SJCRH30 (cell line): ENCODE measurements at regions not wholly inside any gene's neighbourhood (a gene's known extent, or its start where the extent isn't known, plus 50 kb on each side); places are given as distances from the start of the nearest gene placed in this dataset.

Source experiments
- DNase-seq, 2 experiments: peaks; one replicate each; pipeline ENCODE4 v3.0.0-alpha.2; 2015 to 2020
- H3K27ac ChIP-seq: fragments of 250-450 bp; sonication (Bioruptor Pico); 2 replicates; pipeline ENCODE4 v1.5.1; 2020; ENCODE audit warnings: mild to moderate bottlenecking, moderate library complexity
- H3K27me3 ChIP-seq: fragments of 250-450 bp; sonication (Bioruptor Pico); 2 replicates; pipeline ENCODE4 v1.5.1; 2020; ENCODE audit warnings: mild to moderate bottlenecking, moderate library complexity
- H3K36me3 ChIP-seq: fragments of 250-450 bp; sonication (Bioruptor Pico); 2 replicates; pipeline ENCODE4 v1.5.1; 2020; ENCODE audit warnings: mild to moderate bottlenecking, moderate library complexity
- H3K4me1 ChIP-seq: fragments of 250-450 bp; sonication (Bioruptor Pico); 2 replicates; pipeline ENCODE4 v1.5.1; 2020; ENCODE audit warnings: mild to moderate bottlenecking, moderate library complexity
- H3K4me3 ChIP-seq: fragments of 250-450 bp; sonication (Bioruptor Pico); 2 replicates; pipeline ENCODE4 v1.5.1; 2020; ENCODE audit warnings: mild to moderate bottlenecking, moderate library complexity
- H3K9me3 ChIP-seq: fragments of 250-450 bp; sonication (Bioruptor Pico); replicated peaks from 2 replicates; pipeline ENCODE4 v1.5.1; 2020; ENCODE audit warnings: mild to moderate bottlenecking, moderate library complexity

DNA sequence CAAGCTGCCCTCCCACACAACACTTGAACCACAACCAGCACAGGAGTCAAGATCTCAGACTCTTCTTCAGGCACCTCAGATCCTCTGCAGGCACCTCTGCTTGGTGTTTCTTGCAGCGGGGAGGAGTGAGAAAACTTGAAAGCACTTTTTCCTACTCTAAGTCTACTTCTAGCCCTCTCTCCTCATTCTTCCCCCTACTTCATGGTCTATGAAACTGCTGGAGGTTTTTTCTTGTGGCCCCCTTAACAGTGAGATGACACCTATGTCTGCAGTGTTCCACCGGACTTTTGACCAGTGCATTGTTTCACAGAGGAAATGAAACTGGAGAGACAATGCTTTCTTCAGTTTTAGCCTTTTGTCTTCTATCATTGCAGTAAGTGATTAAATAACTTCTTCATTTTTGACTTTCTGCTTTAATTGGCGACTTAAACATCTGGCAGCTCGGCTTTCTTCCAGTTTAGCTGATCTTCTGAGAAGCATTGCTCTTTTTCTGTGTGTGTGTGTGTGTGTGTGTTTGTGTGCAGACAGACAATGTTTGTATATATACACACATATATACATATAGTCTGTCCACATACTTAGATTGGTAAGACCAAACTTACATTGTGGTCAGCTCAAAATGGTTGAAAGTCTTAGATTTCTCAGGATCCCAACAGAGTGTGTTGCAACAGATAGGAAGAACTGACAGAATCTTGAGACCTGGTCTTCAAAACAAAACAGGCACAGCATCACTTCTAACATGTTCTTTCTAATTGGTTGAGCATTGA is 1474.0 kb upstream of the TMEFF2 start:
- no peaks in the 10 kb centered on the region for H3K4me1 ChIP-seq
- no peak for DNase-seq
- no peaks in the 10 kb centered on the region for H3K36me3 ChIP-seq
- H3K27me3 ChIP-seq, result peaks cover 6% of the 10 kb centered on the region
- no peaks in the 10 kb centered on the region for H3K9me3 ChIP-seq
- no peak overlapping the region for H3K27ac ChIP-seq
- no peak overlapping the region for H3K4me3 ChIP-seq

GRCh38 chr2:193627927-193628272 is 1433.2 kb upstream of the TMEFF2 start:
- Histone ChIP-seq H3K36me3 (no peaks in the 10 kb centered on the region), H3K4me1 (no peaks in the 10 kb centered on the region), H3K4me3 (no peak overlapping the region), H3K27me3 (peaks cover 3% of the 10 kb centered on the region; the same call in 1 of the 2 replicates), H3K27ac (no peak overlapping the region), H3K9me3 (no peaks in the 10 kb centered on the region)
- no peak for DNase-seq

- no peaks in the 10 kb centered on the region for H3K4me1 ChIP-seq
- no peak overlapping the region for H3K27ac ChIP-seq
- no peak overlapping the region for H3K4me3 ChIP-seq
- DNase-seq, result no peak
- no peaks in the 10 kb centered on the region for H3K36me3 ChIP-seq
- no peaks in the 10 kb centered on the region for H3K9me3 ChIP-seq
- peaks cover 3% of the 10 kb centered on the region; the same call in 1 of the 2 replicates for H3K27me3 ChIP-seq
Measured at GRCh38 chr2:193627187-193627926, 1432.6 kb upstream of the TMEFF2 start.

- H3K4me3 ChIP-seq, result no peak overlapping the region
- no peaks in the 10 kb centered on the region for H3K4me1 ChIP-seq
- no peaks in the 10 kb centered on the region for H3K27me3 ChIP-seq
- no peak for DNase-seq
- H3K27ac ChIP-seq, result no peak overlapping the region
- H3K36me3 ChIP-seq, result no peaks in the 10 kb centered on the region
- H3K9me3 ChIP-seq, result no peaks in the 10 kb centered on the region
Measured at GRCh38 chr2:193608451-193608850, 1413.7 kb upstream of the TMEFF2 start.

DNA sequence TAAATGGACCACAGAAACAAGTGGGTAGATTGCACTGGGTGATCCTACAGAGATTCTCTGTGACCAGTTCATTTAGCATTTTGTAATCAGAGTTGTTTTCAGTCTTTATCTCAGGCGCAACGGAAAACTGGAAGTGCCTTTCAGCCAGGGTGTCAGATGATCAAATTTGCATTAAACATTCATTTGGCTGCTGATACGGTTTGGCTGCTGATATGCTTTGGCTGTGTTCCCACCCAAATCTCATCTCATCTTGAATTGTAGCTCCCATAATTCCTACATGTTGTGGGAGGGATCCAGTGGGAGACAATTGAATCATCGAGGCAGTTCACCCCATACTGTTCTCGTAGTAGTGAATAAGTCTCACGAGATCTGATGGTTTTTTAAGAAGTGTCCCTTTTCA is 1396.1 kb upstream of the TMEFF2 start:
- Histone ChIP-seq H3K36me3 (no peaks in the 10 kb centered on the region), H3K9me3 (no peaks in the 10 kb centered on the region), H3K4me3 (no peak overlapping the region), H3K27ac (no peak overlapping the region), H3K4me1 (no peaks in the 10 kb centered on the region), H3K27me3 (no peaks in the 10 kb centered on the region)
- DNase-seq, result no peak

DNA sequence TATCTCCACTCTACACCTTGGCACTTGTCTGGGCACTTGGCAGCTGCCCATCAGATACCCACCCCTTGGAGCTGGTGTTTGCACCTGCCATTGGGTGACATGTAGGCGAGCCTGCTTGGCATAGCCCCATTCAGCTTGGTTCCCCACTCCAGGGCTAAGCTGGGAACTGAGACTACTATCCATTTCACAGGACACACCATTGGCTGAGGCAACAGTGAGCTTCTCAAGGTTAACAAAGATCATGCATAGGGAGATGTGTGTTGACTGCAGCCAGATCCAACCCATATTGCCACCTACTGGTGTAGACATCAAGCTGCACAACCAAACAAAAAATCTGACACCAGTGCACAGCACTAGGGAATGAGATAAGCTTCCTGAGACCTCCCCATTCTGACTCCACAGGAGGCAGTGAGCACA is 1389.8 kb upstream of the TMEFF2 start:
- DNase-seq, result peak; percentile 53 to 73
- no peaks in the 10 kb centered on the region for H3K9me3 ChIP-seq
- no peaks in the 10 kb centered on the region for H3K27me3 ChIP-seq
- H3K4me3 ChIP-seq, result no peak overlapping the region
- no peak overlapping the region for H3K27ac ChIP-seq
- H3K4me1 ChIP-seq, result no peaks in the 10 kb centered on the region
- no peaks in the 10 kb centered on the region for H3K36me3 ChIP-seq

- H3K27ac ChIP-seq, result no peak overlapping the region
- peak; percentile 33 to 72 for DNase-seq
- no peaks in the 10 kb centered on the region for H3K27me3 ChIP-seq
- H3K9me3 ChIP-seq, result no peaks in the 10 kb centered on the region
- no peaks in the 10 kb centered on the region for H3K36me3 ChIP-seq
- H3K4me3 ChIP-seq, result no peak overlapping the region
- no peaks in the 10 kb centered on the region for H3K4me1 ChIP-seq
Measured at GRCh38 chr2:193583638-193584400, 1389.1 kb upstream of the TMEFF2 start.

- H3K4me3 ChIP-seq, result no peak overlapping the region
- no peaks in the 10 kb centered on the region for H3K4me1 ChIP-seq
- H3K9me3 ChIP-seq, result no peaks in the 10 kb centered on the region
- no peaks in the 10 kb centered on the region for H3K36me3 ChIP-seq
- no peaks in the 10 kb centered on the region for H3K27me3 ChIP-seq
- no peak overlapping the region for H3K27ac ChIP-seq
- no peak for DNase-seq
Measured at GRCh38 chr2:193581807-193582206, 1387.1 kb upstream of the TMEFF2 start.

GRCh38 chr2:193580176-193580950 is 1385.6 kb upstream of the TMEFF2 start:
- H3K36me3 ChIP-seq, result no peaks in the 10 kb centered on the region
- no peak for DNase-seq
- H3K9me3 ChIP-seq, result no peaks in the 10 kb centered on the region
- H3K27ac ChIP-seq, result no peak overlapping the region
- no peaks in the 10 kb centered on the region for H3K4me1 ChIP-seq
- no peaks in the 10 kb centered on the region for H3K27me3 ChIP-seq
- H3K4me3 ChIP-seq, result no peak overlapping the region

DNA sequence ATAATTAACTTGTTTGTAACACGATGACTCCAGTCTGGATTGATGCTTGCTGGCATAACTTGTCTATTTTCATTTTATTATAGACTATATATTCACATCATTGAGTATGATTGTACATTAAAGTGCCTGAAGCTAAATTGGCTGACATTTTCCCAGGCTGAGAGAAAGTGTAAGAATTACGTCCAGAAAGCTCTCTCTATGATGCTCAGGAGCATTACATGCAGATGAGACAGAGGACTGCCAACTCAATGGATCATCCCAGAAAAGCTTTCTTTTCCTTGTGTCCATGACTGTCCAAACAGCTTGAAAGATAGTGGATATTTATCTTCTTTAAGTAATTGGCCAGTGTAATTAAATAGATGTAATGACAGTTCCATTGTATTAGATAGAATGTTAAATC is 1372.2 kb upstream of the TMEFF2 start:
- no peaks in the 10 kb centered on the region for H3K27me3 ChIP-seq
- no peaks in the 10 kb centered on the region for H3K36me3 ChIP-seq
- no peak for DNase-seq
- H3K27ac ChIP-seq, result no peak overlapping the region
- no peaks in the 10 kb centered on the region for H3K4me1 ChIP-seq
- no peak overlapping the region for H3K4me3 ChIP-seq
- H3K9me3 ChIP-seq, result no peaks in the 10 kb centered on the region

DNA sequence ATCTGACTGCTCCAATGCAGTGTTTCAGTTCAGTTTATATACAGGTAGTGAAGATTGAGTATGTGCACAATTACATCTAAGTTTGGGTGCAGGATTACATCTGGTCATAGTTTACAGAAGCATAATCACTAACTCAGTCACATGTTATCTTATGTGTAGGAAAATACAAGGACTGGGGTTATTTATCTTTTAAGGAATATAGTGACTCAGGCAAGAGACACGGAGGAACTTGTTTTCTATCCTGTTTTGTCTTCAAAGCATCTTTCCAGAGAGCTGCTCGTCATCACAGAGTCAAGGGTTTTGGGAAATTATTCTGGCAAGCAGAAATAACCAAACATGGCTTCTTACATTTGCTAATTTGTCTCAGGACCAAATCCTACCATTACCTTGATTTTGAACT is 1371.5 kb upstream of the TMEFF2 start:
- Histone ChIP-seq H3K4me1 (no peaks in the 10 kb centered on the region), H3K27ac (no peak overlapping the region), H3K27me3 (no peaks in the 10 kb centered on the region), H3K36me3 (no peaks in the 10 kb centered on the region), H3K9me3 (no peaks in the 10 kb centered on the region), H3K4me3 (no peak overlapping the region)
- DNase-seq, result no peak

DNA sequence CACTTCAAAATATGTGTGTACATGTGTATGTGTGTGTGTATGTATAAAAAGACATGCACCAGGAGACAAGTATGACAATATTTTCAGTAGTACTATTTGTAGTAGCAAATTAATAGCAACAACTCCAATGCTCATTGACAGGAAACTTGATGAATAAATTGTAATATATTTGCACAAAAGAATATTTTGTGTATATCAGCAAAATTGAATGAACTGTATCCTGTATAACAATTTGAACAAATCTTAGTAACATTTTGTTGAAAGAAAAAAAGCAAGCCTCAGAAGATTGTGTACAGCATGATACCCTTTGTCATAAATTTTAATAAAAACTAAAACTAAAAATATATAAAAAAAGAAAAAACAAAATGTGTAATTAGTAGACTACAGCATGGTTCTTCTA is 1367.3 kb upstream of the TMEFF2 start:
- H3K9me3 ChIP-seq, result no peaks in the 10 kb centered on the region
- H3K4me3 ChIP-seq, result no peak overlapping the region
- H3K27me3 ChIP-seq, result no peaks in the 10 kb centered on the region; the same call in 1 of the 2 replicates
- no peaks in the 10 kb centered on the region for H3K36me3 ChIP-seq
- H3K4me1 ChIP-seq, result no peaks in the 10 kb centered on the region
- H3K27ac ChIP-seq, result no peak overlapping the region
- DNase-seq, result no peak

DNA sequence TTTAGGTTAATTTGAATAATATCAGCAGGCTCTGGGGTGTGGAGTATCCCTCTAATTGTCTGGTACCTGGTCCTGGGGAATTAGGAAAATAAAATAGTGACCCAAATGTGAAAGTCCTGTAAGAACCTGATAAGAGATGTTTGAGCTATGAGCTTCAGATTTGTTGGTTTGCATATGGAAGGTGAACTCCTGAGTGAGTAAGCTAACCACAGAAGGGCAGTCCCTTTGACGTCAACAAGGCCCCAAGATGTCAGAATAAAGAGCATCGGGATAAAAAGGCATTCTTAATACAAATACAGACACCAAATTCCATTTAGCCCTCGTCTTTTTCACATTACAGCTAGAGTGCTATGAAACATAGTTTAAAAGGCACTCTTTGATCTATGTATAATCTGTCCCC is 1366.3 kb upstream of the TMEFF2 start:
- H3K36me3 ChIP-seq, result no peaks in the 10 kb centered on the region
- DNase-seq, result no peak

DNA sequence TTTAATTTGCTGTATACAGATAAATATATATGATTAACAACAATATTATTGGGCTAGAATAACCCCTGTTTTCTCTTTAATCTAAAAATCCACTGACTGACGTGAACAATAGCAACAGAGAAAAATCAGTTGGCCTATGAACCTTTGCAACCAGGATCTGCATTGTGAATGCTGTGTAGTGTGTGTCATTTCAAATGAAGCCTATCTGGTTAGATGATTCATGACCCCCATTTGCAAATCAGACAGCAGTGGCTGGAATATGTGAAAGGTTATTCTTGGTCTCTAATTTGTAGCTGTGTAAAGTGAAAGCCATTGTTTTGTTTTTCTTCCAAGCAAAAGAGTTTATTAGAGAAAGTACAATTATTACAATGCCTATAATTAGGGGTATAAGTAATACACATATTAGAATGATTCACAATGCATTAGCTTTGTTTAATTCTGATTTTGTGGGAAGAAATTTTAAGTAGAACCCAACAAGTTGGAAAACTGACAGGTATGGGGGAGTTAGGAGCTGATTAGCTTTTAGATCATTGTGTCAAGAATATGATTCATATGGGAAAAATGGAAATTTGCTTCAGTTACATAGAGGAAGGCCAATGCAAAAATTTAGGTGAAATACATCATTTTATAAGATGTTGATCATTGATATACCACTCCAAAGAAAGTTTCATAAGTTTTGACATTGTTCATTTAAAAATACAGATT is 1362.2 kb upstream of the TMEFF2 start:
- Histone ChIP-seq H3K27me3 (no peaks in the 10 kb centered on the region; the same call in 1 of the 2 replicates), H3K4me1 (no peaks in the 10 kb centered on the region), H3K9me3 (no peaks in the 10 kb centered on the region), H3K36me3 (no peaks in the 10 kb centered on the region), H3K27ac (no peak overlapping the region), H3K4me3 (no peak overlapping the region)
- DNase-seq, result no peak

More for the DNA sequence above, 1366.3 kb upstream of the TMEFF2 start:
- Histone ChIP-seq H3K27ac (no peak overlapping the region), H3K4me3 (no peak overlapping the region), H3K27me3 (no peaks in the 10 kb centered on the region; the same call in 1 of the 2 replicates), H3K4me1 (no peaks in the 10 kb centered on the region), H3K9me3 (no peaks in the 10 kb centered on the region)
